ENCODE measurements at regions not wholly inside any gene's neighbourhood (a gene's known extent, or its start where the extent isn't known, plus 50 kb on each side); places are given as distances from the start of the nearest gene placed in this dataset.

DNA sequence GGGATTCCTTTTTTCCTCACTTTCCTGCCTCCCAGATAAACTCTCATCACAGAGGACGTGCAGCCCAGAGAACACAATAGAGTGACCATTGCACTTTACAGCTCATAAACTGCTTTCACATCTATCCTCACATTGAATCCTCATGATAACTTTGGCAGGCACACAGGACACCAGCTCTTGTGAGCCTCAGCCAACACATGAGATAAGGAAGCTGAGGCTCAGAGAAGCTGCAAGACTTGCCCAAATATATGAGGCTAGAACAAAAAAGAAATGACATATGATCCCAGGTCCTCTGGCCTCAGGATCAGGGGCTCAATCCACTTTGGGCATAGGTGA, 85.0 kb upstream of the CPEB2 start:
- TF ChIP-seq, protein P1, sequence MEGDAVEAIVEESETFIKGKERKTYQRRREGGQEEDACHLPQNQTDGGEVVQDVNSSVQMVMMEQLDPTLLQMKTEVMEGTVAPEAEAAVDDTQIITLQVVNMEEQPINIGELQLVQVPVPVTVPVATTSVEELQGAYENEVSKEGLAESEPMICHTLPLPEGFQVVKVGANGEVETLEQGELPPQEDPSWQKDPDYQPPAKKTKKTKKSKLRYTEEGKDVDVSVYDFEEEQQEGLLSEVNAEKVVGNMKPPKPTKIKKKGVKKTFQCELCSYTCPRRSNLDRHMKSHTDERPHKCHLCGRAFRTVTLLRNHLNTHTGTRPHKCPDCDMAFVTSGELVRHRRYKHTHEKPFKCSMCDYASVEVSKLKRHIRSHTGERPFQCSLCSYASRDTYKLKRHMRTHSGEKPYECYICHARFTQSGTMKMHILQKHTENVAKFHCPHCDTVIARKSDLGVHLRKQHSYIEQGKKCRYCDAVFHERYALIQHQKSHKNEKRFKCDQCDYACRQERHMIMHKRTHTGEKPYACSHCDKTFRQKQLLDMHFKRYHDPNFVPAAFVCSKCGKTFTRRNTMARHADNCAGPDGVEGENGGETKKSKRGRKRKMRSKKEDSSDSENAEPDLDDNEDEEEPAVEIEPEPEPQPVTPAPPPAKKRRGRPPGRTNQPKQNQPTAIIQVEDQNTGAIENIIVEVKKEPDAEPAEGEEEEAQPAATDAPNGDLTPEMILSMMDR (IDR thresholded peaks at IDR 0.05 in 4 of 5, conservative IDR thresholded peaks at IDR 0.05 in 1 of 5) = no peak
- no peak for TF ChIP-seq POLR2A (IDR thresholded peaks at IDR 0.05)

Data from gastrocnemius medialis (tissue), 4 donors.